ENCODE measurements at regions not wholly inside any gene's neighbourhood (a gene's known extent, or its start where the extent isn't known, plus 50 kb on each side); places are given as distances from the start of the nearest gene placed in this dataset.

GRCh38 chr2:125853626-125854025, 802.3 kb upstream of the GYPC start:
- Mint-ChIP-seq H3K4me3 (no peak overlapping the region), H3K36me3 (no peaks in the 10 kb centered on the region), H3K4me1 (no peaks in the 10 kb centered on the region), H3K27me3 (ENCODE audit: low read depth) (no peaks in the 10 kb centered on the region), H3K27ac (no peak overlapping the region), H3K9me3 (no peaks in the 10 kb centered on the region)
- DNase-seq (ENCODE audit: low spot score in 2 of 2, unreplicated experiment in 2 of 2): no peak
- TF ChIP-seq, protein P1, sequence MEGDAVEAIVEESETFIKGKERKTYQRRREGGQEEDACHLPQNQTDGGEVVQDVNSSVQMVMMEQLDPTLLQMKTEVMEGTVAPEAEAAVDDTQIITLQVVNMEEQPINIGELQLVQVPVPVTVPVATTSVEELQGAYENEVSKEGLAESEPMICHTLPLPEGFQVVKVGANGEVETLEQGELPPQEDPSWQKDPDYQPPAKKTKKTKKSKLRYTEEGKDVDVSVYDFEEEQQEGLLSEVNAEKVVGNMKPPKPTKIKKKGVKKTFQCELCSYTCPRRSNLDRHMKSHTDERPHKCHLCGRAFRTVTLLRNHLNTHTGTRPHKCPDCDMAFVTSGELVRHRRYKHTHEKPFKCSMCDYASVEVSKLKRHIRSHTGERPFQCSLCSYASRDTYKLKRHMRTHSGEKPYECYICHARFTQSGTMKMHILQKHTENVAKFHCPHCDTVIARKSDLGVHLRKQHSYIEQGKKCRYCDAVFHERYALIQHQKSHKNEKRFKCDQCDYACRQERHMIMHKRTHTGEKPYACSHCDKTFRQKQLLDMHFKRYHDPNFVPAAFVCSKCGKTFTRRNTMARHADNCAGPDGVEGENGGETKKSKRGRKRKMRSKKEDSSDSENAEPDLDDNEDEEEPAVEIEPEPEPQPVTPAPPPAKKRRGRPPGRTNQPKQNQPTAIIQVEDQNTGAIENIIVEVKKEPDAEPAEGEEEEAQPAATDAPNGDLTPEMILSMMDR (IDR thresholded peaks at IDR 0.05; ENCODE audit: unreplicated experiment): no peak

DNA sequence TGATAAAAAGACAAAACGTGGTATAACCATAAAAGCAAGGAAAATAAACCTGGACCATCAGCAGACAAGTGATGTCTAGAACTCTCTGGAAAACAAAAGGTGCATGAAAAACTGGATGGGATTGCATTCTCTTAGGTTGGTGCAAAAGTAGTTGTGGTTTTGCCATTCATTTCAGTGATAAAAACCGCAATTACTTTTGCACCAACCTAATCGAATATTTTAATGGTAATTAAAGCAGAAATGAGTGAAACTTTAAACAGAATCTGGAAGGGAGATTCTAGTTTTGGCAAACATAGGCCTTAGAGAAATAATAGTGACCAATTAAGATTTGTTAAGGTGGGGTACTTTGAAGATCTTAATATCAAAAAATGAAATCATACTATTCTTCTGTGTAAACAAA, 800.8 kb upstream of the GYPC start:
- Mint-ChIP-seq H3K9me3 (peaks cover under 1% of the 10 kb centered on the region), H3K4me1 (no peaks in the 10 kb centered on the region)

GRCh38 chr2:125857971-125858794, 797.8 kb upstream of the GYPC start:
- TF ChIP-seq, protein P1 (IDR thresholded peaks at IDR 0.05; ENCODE audit: unreplicated experiment): no peak
- no peak overlapping the region for H3K4me3 Mint-ChIP-seq
- no peaks in the 10 kb centered on the region for H3K27me3 Mint-ChIP-seq (ENCODE audit: low read depth)
- no peak overlapping the region for H3K27ac Mint-ChIP-seq
- H3K4me1 Mint-ChIP-seq: no peaks in the 10 kb centered on the region
- H3K36me3 Mint-ChIP-seq: no peaks in the 10 kb centered on the region
- no peak for DNase-seq (ENCODE audit: low spot score in 2 of 2, unreplicated experiment in 2 of 2)
- H3K9me3 Mint-ChIP-seq: peaks cover 3% of the 10 kb centered on the region

More for the DNA sequence above, 800.8 kb upstream of the GYPC start:
- DNase-seq (ENCODE audit: low spot score in 2 of 2, unreplicated experiment in 2 of 2): no peak
- no peak overlapping the region for H3K4me3 Mint-ChIP-seq
- H3K27me3 Mint-ChIP-seq (ENCODE audit: low read depth): no peaks in the 10 kb centered on the region
- TF ChIP-seq, protein P1 (IDR thresholded peaks at IDR 0.05; ENCODE audit: unreplicated experiment): no peak
- no peaks in the 10 kb centered on the region for H3K36me3 Mint-ChIP-seq
- H3K27ac Mint-ChIP-seq: no peak overlapping the region

- H3K9me3 Mint-ChIP-seq: peaks cover 3% of the 10 kb centered on the region
- H3K4me1 Mint-ChIP-seq: no peaks in the 10 kb centered on the region
- no peak for DNase-seq (ENCODE audit: low spot score in 2 of 2, unreplicated experiment in 2 of 2)
- no peak overlapping the region for H3K27ac Mint-ChIP-seq
- TF ChIP-seq, protein P1 (IDR thresholded peaks at IDR 0.05; ENCODE audit: unreplicated experiment): no peak
- H3K4me3 Mint-ChIP-seq: no peak overlapping the region
- H3K27me3 Mint-ChIP-seq (ENCODE audit: low read depth): no peaks in the 10 kb centered on the region
- H3K36me3 Mint-ChIP-seq: no peaks in the 10 kb centered on the region
These were observed 794.5 kb upstream of the GYPC start for GRCh38 chr2:125861461-125861860.

DNA sequence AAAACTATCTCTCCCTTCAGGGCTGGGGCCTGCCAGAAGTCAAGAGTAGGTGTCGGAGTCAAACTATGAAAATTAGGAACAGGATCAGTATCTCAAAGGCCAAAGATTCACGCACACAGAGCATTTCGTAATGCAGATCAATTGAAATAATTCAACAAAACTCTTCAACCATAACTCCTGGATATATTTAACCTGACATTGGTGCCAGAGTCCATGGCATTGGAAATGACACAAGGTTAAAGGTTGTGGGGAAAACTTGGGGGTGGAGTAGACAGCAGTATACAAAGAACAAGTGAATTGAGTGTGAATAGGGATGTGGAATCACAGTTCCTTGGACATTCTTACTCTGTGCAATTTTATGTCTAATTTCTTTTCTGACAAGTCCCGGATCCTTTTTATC, 788.0 kb upstream of the GYPC start:
- no peaks in the 10 kb centered on the region for H3K4me1 Mint-ChIP-seq
- H3K36me3 Mint-ChIP-seq: no peaks in the 10 kb centered on the region
- H3K9me3 Mint-ChIP-seq: peaks cover 12% of the 10 kb centered on the region
- DNase-seq (ENCODE audit: low spot score in 2 of 2, unreplicated experiment in 2 of 2): no peak
- no peaks in the 10 kb centered on the region for H3K27me3 Mint-ChIP-seq (ENCODE audit: low read depth)
- no peak overlapping the region for H3K27ac Mint-ChIP-seq
- TF ChIP-seq, protein P1 (IDR thresholded peaks at IDR 0.05; ENCODE audit: unreplicated experiment): no peak
- no peak overlapping the region for H3K4me3 Mint-ChIP-seq
